ENCODE measurements at regions not wholly inside any gene's neighbourhood (a gene's known extent, or its start where the extent isn't known, plus 50 kb on each side); places are given as distances from the start of the nearest gene placed in this dataset.

DNA sequence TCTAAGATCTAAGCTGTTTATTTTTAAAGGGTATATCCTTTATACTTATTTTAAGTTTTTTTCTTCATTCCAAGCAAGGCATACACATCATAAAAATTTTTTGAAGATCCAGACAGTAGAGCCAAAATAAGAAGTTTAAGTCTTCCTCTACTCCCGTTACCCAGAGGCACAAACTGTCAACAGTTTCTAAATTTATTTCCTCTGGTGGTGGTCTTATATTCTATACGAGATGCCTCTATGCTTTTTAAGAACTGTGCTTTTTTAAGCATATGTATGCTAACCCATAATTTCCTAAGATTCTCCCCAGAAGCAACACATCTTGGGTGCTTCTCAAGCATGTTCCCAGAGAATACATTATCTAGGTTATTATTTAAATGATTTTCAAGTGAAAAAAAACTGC lies 383.6 kb downstream of the COG6 start:
- H3K27me3 ChIP-seq (ENCODE audit: control insufficient read depth in 2 of 2, insufficient read depth in 2 of 2, low read length in 2 of 2), result no peaks in the 10 kb centered on the region
- H3K9ac ChIP-seq (ENCODE audit: insufficient read depth in 1 of 2, low read depth in 2 of 2, low read length in 2 of 2), result no peak overlapping the region
- no peak for DNase-seq (ENCODE audit: extremely low read depth in 1 of 4, low spot score in 3 of 4)
- H3K4me2 ChIP-seq (ENCODE audit: insufficient read depth, low read length), result no peak overlapping the region
- no peak overlapping the region for H3K27ac ChIP-seq (ENCODE audit: extremely low read depth, low read depth, low read length)
- BruUV-seq (replicated peaks), result no TSS peak
- 0% methylated on average over 2 of the region's 2 CpGs for WGBS (ENCODE audit: insufficient coverage, low coverage, missing lambda C conversion rate)
- no peak for ATAC-seq
- no peaks in the 10 kb centered on the region for H3K79me2 ChIP-seq (ENCODE audit: control insufficient read depth, insufficient read depth, low read length)
- in situ Hi-C loops (cut with MboI) (no loop called here), intact Hi-C loops (cut with micrococcal nuclease) (no loop called here)
- no peak for FAIRE-seq
- H3K9me3 ChIP-seq (replicated peaks; ENCODE audit: control insufficient read depth, insufficient read depth, low read depth, low read length), result no peaks in the 10 kb centered on the region
- H4K20me1 ChIP-seq (replicated peaks; ENCODE audit: control insufficient read depth, insufficient read depth, low read length), result no peaks in the 10 kb centered on the region
- H3K4me3 ChIP-seq, result no peak overlapping the region
- H2AFZ ChIP-seq (ENCODE audit: low read depth, low read length), result no peak overlapping the region
- POLR2A ChIA-PET, result no interaction called here
- H3K4me1 ChIP-seq (replicated peaks in 1 of 2; ENCODE audit: control insufficient read depth in 2 of 2, insufficient read depth in 2 of 2, low read length in 2 of 2), result no peaks in the 10 kb centered on the region
- H3K9me1 ChIP-seq (ENCODE audit: control insufficient read depth, insufficient read depth, low read length), result no peaks in the 10 kb centered on the region
- TF ChIP-seq, protein P1, sequence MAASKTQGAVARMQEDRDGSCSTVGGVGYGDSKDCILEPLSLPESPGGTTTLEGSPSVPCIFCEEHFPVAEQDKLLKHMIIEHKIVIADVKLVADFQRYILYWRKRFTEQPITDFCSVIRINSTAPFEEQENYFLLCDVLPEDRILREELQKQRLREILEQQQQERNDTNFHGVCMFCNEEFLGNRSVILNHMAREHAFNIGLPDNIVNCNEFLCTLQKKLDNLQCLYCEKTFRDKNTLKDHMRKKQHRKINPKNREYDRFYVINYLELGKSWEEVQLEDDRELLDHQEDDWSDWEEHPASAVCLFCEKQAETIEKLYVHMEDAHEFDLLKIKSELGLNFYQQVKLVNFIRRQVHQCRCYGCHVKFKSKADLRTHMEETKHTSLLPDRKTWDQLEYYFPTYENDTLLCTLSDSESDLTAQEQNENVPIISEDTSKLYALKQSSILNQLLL (CRISPR knock-in tag; IDR thresholded peaks at IDR 0.05; ENCODE audit: borderline replicate concordance), result no peak
- no peak for TF ChIP-seq ZNF274 (IDR thresholded peaks at IDR 0.05; ENCODE audit: borderline replicate concordance, low read depth, low read length)
- no peaks in the 10 kb centered on the region for H3K36me3 ChIP-seq (ENCODE audit: control insufficient read depth, insufficient read depth, low read length)
- CTCF ChIA-PET (ENCODE audit: low intra/inter-chr PET ratio), result no interaction called here

DNA sequence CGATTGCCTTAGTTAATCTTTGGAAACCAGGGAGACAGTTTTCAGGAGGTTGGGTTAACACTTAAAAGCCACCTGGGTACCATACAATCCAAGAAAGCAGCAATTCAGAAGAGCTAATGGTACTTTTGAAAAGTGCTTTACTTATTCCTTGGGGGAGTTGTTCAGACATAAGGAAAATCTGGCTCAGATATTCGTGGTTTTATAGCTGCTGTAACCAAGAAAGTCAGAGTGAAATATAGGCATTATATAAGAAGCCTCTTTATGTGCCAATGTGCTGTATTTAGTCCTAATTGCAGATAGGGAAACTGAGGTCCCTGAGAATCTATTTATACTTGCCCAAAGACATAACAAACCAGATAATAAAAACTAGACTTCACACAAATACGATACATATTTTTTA lies 387.5 kb downstream of the COG6 start:
- no peak for TF ChIP-seq HNRNPK (IDR thresholded peaks at IDR 0.05; ENCODE audit: low read depth, low read length, poor library complexity, severe bottlenecking)
- TF ChIP-seq CC2D1A (IDR thresholded peaks at IDR 0.05), result no peak
- TF ChIP-seq RAD21 (CRISPR knock-in tag; conservative IDR thresholded peaks at IDR 0.05 in 1 of 2, IDR thresholded peaks at IDR 0.05 in 1 of 2), result no peak

More for the DNA sequence above, 387.5 kb downstream of the COG6 start:
- Histone ChIP-seq H2AFZ (ENCODE audit: low read depth, low read length) (no peak overlapping the region), H3K79me2 (ENCODE audit: control insufficient read depth, insufficient read depth, low read length) (no peaks in the 10 kb centered on the region), H3K27me3 (ENCODE audit: control insufficient read depth in 2 of 2, insufficient read depth in 2 of 2, low read length in 2 of 2) (no peaks in the 10 kb centered on the region), H3K4me2 (ENCODE audit: insufficient read depth, low read length) (no peak overlapping the region), H3K27ac (ENCODE audit: extremely low read depth, low read depth, low read length) (no peak overlapping the region), H3K4me1 (replicated peaks in 1 of 2; ENCODE audit: control insufficient read depth in 2 of 2, insufficient read depth in 2 of 2, low read length in 2 of 2) (no peaks in the 10 kb centered on the region), H3K4me3 (no peak overlapping the region), H3K36me3 (ENCODE audit: control insufficient read depth, insufficient read depth, low read length) (no peaks in the 10 kb centered on the region), H4K20me1 (replicated peaks; ENCODE audit: control insufficient read depth, insufficient read depth, low read length) (no peaks in the 10 kb centered on the region), H3K9ac (ENCODE audit: insufficient read depth in 1 of 2, low read depth in 2 of 2, low read length in 2 of 2) (no peak overlapping the region), H3K9me3 (replicated peaks; ENCODE audit: control insufficient read depth, insufficient read depth, low read depth, low read length) (no peaks in the 10 kb centered on the region), H3K9me1 (ENCODE audit: control insufficient read depth, insufficient read depth, low read length) (no peaks in the 10 kb centered on the region)
- DNase-seq (ENCODE audit: extremely low read depth in 1 of 4, low spot score in 3 of 4) (no peak), FAIRE-seq (no peak), ATAC-seq (no peak)
- 0% methylated on average over 3 of the region's 3 CpGs for WGBS (ENCODE audit: insufficient coverage, low coverage, missing lambda C conversion rate)
- in situ Hi-C loops (cut with MboI) (no loop called here), intact Hi-C loops (cut with micrococcal nuclease) (no loop called here)
- ChIA-PET CTCF (ENCODE audit: low intra/inter-chr PET ratio) (no interaction called here), POLR2A (interaction anchor here (0.6 kb wide), 1 partner anchor 114 kb away, joined by 3 read pairs; no protein-coding TSS in a partner anchor)
- no TSS peak for BruUV-seq (replicated peaks)
